Fibroblast of pulmonary artery (primary cell): ENCODE measurements at regions not wholly inside any gene's neighbourhood (a gene's known extent, or its start where the extent isn't known, plus 50 kb on each side); places are given as distances from the start of the nearest gene placed in this dataset.

ENCODE experiments used
- DNase-seq: peaks from one replicate; pipeline ENCODE4 v3.0.0-alpha.2; 2010; ENCODE audit warnings: low read depth
- H3K4me3 ChIP-seq: replicated peaks from 2 replicates; pipeline ENCODE4 v1.5.1; 2011; ENCODE audit warnings: low read depth, mild to moderate bottlenecking, control low read depth, low read length, moderate library complexity
- CTCF ChIP-seq: IDR thresholded peaks from 2 replicates; pipeline ENCODE4 v1.5.1; 2011; ENCODE audit warnings: mild to moderate bottlenecking, control low read depth, low read length, inconsistent platforms; ENCODE audit errors: missing control alignments

- no peak for DNase-seq
- TF ChIP-seq CTCF, result no peak
- no peak overlapping the region for H3K4me3 ChIP-seq
Measured at GRCh38 chr11:96447208-96448110, 57.6 kb downstream of the JRKL start.

DNA sequence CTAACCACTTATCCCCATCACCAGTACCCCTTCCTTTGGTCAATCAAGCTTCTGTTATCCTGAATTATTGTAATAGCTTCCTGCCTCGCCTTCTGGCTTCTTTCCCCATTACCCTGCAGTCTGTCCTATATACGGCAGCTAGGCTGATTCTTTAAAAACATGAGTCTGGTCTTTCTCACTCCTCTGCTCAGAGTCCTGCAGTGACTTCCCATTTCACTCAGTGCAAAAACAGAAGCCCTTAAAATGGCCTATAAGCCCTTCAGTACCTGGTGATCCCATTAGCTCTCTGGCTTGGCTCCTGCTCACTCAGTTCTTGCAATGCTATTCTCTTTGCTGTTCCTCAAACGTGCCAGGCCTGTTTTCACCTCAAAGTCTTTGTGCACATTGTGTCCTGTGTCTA lies 58.4 kb downstream of the JRKL start:
- H3K4me3 ChIP-seq, result no peak overlapping the region
- DNase-seq, result no peak
- TF ChIP-seq CTCF, result no peak

DNA sequence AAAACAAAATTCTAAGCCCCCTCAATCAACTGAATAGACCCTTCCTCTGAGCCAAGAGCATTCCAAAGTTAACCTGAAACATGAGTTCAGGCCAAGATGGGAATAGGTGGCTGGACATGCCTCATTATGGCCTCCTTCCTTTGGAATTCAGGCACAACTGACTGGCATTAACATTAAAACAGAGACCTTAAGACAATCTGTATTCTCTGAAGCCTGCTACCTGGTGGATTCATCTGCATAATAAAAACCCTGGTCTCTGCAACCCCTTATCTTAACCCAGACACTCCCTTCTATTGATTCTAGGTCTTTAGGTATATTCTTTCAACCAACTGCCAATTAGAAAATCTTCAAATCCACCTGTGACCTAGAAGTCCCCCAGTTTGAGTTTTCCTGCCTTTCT lies 66.3 kb downstream of the JRKL start:
- H3K4me3 ChIP-seq, result no peak overlapping the region
- no peak for DNase-seq
- no peak for TF ChIP-seq CTCF

DNA sequence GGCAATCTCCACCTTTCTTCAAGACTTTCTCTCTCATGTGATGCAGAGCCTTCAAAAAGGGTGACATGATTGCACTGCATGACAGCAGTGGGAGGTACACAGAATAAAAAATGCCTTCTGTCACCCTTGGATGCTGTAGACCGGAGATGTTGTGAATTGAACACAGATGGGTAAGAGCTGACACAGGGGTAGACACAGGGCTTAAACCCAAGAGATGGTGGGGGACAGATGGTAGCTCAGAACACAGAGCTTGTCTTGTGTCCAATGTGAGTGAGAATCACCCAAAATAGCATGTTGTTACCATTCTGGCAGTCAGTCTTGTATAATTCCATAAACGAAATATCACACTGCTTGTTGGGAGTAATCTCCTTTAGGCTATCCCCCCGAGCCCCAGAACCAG lies 69.9 kb downstream of the JRKL start:
- no peak for DNase-seq
- TF ChIP-seq CTCF, result no peak
- no peak overlapping the region for H3K4me3 ChIP-seq

GRCh38 chr11:96461871-96462270 lies 72.1 kb downstream of the JRKL start:
- no peak for DNase-seq
- TF ChIP-seq CTCF, result no peak
- H3K4me3 ChIP-seq, result no peak overlapping the region

DNA sequence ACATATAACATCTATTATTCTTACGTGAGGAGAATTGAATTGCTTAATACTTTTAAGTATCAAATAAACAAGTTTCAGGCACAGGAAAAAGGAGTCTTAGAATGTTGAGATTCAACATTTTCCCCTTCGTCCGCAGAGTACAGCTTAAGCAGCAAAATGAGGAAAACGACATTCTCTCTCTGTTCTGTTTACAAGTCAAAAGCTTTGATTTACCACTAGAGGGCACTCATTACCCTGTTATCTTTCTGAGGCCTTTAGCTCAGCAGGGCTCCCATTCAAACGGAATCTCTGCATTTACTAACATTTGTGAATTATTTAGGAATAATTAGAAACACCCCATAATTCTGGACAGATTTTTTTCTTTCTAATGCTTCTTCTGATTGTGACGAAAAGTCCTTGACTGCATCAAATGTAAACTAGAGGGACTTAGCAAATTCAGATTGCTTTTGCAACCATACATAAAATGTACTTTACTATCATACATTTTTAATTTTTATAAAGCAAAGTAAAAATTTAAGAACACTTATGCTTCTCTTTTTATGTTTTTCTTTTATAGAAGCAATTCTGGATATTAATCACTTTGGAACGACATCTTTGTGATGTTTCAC lies 75.0 kb downstream of the JRKL start:
- TF ChIP-seq CTCF, result peak; percentile 67
- H3K4me3 ChIP-seq, result no peak overlapping the region
- DNase-seq, result peak; percentile 88
